ENCODE measurements at regions not wholly inside any gene's neighbourhood (a gene's known extent, or its start where the extent isn't known, plus 50 kb on each side); places are given as distances from the start of the nearest gene placed in this dataset.

DNA sequence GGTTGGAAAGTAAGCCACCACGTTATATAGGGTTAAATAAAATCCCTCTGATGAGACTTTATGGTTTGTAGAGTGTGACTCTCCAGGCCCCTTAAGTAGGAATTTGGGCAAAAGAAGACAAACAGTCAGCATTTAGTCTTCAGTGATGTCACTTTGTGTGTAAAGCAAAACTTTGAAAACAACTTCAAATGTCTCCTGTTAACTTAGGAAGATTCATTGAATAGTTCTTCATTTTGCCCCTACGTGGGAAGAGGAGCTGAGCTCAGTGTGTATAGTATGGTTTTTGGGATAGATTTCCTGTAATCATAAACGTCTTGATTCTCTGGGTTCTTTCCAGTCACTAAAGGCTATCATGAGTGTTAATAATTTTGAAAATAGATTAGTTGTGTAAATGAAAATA is 101.3 kb downstream of the GADD45G start:
- TF ChIP-seq, protein P1, sequence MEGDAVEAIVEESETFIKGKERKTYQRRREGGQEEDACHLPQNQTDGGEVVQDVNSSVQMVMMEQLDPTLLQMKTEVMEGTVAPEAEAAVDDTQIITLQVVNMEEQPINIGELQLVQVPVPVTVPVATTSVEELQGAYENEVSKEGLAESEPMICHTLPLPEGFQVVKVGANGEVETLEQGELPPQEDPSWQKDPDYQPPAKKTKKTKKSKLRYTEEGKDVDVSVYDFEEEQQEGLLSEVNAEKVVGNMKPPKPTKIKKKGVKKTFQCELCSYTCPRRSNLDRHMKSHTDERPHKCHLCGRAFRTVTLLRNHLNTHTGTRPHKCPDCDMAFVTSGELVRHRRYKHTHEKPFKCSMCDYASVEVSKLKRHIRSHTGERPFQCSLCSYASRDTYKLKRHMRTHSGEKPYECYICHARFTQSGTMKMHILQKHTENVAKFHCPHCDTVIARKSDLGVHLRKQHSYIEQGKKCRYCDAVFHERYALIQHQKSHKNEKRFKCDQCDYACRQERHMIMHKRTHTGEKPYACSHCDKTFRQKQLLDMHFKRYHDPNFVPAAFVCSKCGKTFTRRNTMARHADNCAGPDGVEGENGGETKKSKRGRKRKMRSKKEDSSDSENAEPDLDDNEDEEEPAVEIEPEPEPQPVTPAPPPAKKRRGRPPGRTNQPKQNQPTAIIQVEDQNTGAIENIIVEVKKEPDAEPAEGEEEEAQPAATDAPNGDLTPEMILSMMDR (IDR thresholded peaks at IDR 0.05) = no peak
- TF ChIP-seq POLR2AphosphoS5 (IDR thresholded peaks at IDR 0.05) = no peak
